HG02678 (cell line): ENCODE measurements at regions not wholly inside any gene's neighbourhood (a gene's known extent, or its start where the extent isn't known, plus 50 kb on each side); places are given as distances from the start of the nearest gene placed in this dataset.

Experiments used
- ATAC-seq: cut with Tn5 transposase; IDR thresholded peaks from one replicate; pipeline ENCODE4 v1.9.1; 2021; ENCODE audit warnings: mild to moderate bottlenecking, moderate library complexity; ENCODE audit not compliant: unreplicated experiment

DNA sequence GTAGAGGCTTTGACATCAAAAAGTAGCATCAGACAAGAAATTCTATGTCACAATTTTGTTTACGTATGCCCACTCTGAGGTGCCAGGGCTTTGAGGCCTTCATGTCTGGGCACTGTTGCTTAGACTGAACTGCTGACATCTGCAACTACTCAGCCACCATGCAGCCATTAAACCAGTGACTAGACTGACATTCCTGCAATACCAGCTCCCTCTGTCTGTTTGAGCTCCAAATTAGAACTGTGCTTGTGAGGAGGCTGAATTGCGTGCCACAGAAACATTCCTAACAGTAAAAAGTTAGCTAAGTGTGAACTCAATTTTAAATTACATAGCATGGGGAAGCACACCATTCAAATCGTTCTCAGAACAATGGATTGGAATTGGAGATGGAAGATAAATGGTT is 163.2 kb downstream of the INSIG2 start:
- no peak for ATAC-seq

DNA sequence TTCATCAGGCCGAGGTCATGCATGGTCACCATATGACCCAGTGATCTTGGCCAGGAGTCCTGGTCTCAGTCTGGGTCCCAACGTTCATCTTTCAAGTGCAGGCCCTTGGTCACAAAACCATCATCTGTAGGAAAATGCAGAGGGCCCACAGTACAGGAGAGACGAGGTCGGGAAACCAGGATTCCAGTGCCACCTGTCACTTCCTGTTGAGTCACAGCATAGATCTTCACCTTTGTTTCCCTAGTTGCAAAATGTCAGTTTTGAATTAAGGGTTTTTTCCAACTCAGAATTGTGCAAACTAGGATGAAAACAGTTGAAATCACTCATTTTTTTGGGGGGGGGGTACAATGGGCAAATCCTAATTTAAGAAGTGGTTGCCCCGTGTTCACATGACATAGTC is 162.2 kb downstream of the INSIG2 start:
- no peak for ATAC-seq

DNA sequence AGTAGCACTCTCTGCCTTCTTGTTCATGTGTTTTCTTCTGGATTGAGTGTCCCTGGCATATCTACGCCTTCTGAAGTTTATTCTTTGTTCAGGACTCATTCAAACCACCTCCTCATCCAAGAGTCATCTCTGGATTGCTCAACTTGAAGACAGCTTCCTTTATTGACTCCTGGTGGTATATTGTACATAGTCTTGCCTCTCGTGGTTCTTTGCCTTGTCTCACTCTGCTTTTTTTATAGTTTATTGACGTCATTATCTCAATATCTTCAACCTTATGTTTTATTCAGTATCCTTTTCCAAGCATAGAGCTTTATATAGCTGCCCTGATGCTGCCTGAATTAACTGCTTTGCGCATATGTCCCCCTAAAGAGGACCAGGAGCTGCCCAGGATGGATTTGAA is 161.7 kb downstream of the INSIG2 start:
- no peak for ATAC-seq

DNA sequence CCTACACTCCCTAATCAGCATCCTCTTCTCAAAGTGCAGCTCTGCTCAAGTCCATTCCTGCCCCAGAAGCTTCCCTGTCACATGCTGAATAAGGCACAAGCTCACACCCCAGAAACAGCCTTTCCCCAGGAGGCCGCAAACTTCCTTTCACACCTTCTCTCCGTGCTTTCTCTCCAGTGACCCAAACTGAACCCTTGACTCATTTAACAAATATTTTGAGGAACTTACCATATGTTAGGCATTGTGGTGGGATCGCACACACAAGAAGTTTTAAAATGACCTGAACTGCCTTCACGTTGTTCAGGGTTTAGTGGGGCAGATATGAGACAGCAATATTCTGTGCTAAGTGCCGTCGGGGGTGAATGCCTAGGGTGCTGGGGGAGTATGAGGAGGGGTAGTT is 161.3 kb downstream of the INSIG2 start:
- peak; percentile 72 for ATAC-seq

DNA sequence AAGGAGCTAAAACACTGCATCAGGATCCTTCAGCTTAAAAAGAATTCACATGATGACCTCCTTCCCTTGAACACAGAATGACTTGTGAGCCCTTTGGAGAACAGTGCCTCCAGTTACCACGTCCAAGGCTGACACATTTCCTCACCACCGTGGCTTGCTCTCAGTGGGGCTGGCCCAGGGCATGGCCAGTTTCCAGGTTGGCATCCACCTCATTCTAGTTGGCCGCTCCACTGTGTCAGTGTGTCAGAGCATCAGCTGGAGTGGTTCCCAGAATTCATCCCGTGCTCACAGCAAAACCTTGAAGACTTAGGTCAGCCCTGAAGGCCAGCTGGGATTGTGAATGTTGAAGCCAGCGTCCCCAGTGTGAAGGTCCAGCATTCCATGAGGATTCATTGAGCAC is 158.5 kb downstream of the INSIG2 start:
- no peak for ATAC-seq

DNA sequence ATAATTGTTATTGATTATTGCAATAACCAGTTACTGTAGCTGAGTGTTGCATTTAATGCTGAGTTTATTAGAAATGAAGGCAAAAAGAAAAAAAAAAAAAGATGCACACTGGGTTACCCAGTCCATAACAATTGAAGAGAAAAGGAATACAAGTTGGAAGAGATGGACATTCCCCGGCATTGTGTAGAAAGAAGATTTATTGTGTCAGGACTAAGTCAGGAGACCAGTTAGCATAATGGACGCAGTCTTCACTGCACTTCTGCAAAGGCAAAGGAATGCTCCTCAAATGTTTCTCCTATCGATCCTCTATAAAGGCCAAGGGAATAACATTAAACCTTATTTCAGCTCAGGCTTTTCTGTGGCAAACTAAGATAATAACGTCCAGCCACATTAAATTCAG is 157.8 kb downstream of the INSIG2 start:
- ATAC-seq: no peak

DNA sequence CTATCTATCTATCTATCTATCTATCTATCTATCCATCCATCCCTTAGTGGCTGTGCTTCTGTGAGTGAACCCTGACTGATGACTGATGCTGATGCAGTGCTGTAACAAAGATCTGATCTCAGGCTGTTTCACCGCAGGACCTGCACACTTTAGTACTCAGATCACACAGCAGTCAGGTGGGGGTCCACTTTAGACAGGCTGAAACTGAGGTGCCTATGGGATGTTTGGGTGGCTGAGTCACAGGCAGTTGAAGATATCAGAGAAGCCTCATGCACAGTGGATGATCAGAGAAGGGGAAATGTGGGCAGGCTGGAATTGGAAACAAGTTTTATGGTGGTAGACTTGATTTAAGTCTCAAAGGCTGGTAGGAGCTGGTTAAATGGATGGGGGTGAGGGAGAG is 156.4 kb downstream of the INSIG2 start:
- no peak for ATAC-seq

DNA sequence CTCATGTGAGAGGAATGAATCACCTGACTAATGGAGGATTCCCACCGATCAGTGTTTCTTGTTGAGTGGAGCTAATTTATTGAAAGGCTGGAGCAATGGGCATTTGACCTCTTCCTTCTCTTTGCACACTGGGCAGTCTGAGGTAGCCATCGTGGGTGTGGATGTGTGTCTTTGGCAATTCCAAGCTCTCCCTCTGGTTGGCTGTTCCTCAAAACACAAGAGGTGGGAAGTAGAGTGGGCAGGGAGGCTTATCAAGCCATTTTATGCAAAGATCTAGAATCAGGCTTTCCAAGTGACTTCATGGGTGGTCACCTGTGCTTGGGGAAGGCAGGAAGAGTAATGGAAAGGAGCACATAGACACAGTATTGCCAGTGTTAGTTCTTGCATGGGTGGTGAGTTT is 154.8 kb downstream of the INSIG2 start:
- no peak for ATAC-seq

DNA sequence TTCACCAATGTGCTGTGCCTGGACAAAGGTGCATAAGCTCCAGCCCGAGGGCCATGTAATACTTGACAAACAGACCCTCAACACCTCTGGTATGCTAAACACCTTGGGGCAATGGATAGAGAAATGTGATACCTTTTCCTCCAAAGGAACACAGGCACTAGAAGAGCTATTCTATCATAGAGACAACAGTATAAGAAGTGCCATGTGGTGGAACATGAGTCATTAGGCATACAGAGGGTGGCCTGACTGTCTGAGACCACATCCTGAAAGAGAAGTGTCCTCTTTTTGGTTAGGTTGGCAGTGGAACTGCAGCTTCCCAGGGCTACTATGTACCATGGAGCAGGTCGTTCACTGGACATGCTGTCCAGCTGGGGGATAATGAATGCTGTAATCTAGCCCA is 153.9 kb downstream of the INSIG2 start:
- ATAC-seq: no peak

DNA sequence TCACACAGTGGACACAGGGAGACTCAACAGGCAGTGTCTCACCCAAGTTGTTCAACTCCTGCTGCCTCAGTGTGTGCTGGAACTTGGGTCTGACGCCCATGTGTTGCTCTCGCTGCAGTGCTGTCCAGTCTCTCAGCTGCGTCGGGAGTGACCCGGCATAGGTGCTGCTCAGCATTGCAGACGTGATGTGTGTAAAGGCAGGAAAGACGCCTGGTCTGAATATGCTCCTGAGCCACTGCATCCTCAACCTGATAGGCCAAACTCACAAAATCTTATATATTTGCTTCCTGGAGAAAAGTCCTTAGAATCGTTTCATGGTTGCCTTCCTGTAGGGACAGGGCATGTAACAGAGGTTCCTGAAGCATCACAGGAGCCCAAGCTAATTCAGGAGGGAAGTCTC is 152.9 kb downstream of the INSIG2 start:
- no peak for ATAC-seq

DNA sequence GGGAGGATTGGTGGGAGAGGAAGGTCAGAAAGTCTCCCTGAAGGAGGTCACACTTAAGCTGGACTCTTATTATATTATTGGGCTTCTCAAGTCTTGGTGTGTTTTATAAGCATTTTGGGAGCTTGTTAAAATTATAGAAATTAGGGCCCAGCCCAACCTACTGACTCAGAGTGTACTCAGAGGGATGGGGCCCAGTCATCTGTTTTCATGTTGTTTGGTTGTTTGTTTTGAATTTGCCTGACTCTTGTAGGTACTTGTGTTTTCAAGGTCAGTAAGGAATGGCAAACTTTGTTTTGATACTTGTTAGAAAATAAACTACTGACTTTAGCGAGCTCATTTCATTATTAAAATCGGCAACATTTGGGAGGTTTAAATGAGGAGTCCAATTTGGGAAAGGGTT is 152.0 kb downstream of the INSIG2 start:
- ATAC-seq: no peak

DNA sequence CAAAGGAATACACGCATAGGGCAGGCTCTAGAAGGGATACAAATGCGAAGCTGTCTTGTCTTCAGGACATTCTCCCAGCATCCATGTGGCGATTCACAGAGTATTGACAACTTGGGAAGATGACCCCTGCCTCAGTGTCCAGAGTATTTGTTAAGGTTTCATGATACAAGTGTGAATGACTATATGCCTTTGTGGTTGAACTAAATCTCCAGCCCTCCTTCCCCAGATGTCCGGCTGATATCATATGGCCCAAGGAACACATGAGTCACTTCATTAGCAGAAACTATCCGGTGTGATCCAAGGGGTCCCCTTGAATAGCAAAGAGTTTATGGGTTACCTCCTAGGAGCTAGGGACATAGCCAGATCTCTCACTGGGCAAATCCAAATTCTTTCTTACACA is 151.0 kb downstream of the INSIG2 start:
- ATAC-seq: no peak

DNA sequence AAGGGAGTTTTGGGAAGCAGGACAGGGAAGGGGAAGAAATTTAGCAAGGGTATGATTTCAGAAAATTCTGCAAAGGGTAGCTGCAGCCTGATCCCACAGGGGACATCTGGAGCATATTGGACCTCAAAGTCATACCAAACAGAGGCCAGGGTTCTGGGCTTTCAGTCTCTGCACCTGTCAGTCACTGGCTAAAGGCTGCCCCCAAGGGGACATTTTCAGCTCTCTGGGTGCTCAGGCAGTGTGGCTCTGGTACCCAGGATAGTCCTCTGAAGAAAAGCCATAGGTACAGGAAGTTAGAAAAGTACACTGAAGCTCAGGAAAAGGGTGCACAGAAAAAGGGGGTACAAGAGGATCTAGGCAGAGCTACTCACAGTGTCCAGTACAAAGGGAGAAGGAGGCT is 149.2 kb downstream of the INSIG2 start:
- no peak for ATAC-seq

DNA sequence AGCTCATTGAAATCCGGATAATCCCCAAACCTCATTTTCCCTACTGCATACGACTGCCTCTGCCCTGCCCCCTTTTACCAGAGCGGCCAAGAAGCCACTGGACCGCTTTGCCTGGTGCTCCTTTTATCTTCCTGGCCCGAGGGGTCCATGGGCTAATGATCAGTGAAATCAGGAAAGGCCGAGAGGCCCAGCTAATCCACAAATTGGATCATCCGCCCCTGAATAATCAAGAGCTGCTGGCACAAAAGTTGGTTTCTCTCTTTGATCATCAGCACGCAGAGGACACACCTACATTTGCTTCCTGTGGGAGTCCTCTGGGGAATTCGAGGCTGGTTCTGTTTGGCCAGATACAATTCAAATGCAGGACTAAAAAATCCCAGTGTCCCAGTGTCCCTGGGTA is 144.5 kb downstream of the INSIG2 start:
- no peak for ATAC-seq

DNA sequence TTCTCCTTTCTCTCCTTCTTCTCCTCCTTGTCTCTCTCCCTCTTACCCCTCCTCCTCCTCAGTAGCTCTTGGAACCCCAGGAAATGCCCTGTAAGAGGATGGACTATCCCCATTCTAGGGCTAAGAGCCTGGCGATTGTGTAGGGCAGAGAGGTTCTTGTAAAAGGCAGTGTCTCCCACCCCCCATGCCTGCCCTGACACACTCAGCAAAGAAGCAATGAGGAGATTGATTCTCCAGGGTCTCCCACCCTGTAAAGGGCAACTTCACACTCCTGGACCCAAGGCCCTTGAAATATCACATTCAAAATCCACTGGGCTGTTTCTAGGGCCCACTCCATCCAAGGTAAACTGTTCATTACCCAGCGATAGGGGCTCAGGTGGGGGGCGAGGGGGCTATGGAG is 144.1 kb downstream of the INSIG2 start:
- ATAC-seq: no peak

DNA sequence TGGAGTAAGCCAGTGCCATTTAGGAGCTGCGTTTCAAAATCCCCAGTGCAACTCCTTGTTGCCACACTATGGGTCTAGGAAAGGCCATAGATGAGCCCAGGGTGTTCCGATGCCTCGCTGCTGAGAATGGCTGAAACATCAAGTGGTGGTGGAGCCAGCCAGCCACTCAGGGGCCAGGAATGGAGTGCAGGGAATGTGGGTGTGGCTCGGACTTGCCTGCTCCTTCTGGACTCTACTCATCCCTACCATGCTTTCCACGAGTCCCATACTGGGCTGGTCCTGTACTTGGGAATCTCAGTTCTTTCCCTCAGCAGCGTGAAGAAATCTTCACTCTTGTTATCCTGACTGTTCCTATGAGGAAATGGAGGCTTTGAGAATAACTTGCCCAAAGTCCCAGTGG is 143.5 kb downstream of the INSIG2 start:
- ATAC-seq: no peak

DNA sequence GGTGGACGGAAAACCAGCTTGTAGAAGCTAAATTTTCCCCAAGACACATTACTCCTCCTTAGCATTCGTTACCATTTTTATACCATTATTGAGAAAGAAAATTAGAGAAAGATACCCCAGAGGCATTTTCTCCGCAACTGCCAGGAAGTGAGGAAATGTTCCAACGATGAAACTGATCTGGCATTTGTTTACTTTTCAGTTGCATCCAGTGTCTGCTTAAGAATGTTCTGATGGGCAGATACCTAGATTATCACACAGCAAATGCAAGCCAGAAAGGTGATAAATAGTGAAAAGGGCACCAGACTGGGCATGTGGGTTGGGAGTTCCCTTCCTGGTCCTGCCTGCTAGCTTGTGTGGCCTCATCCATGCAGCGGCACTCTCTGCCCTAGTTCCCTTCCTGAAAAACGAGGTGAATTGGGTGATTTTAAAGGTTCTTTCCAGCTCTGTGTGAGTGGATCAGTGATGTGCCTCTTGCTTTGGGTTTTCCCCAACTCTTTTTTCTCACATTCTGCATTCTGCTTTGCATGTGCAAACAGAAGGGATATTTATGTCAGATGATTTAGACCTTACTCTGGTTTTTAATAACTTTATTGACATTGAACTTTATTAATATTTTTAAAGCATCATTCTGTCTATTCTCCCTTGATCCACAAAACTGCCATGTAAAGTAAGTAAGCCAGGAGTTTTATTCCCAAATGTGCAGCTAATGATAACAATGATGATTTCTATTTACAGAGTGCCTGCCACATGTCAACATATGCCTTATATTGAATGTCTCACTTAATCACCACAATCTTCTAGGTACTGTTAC is 139.6 kb downstream of the INSIG2 start:
- no peak for ATAC-seq

DNA sequence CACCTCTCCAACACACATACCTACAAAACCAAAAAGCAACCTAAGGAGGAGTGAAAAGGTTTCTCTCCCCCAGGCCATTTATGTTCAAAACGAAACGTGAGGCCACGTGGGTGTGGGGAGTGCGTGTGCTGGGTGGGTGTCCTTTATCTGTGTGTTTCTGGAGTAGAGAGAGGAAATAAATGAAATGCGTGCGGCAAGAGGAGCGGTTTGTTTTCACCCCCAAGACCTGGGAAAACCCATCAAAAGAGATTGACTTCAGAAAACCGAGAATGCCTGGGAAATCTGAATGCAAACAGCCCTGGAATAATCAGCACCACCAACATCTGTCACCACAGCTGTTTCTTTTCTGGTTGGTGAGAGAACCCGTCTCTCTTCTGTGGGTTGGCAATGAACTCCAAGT is 137.4 kb downstream of the INSIG2 start:
- ATAC-seq: no peak

DNA sequence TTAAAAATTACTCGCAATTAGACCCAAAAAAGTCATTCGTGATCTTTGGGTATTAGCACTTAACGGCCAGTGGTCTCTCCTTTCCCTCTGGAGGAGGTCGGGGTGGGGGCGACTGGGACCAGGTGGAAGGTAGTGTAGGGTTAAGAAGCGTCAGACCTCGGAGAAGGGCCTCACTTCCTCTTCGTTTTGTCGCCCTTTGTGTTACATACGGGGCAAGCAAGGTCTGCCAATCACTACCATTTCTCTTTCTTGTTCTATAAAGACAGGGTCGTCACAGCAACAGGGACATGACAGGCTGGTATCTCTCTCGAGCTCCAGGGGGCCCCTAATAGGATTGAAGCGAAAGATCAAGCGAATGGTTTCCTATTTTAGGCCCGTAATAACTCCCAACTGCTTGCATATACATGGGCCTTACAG is 136.6 kb downstream of the INSIG2 start:
- no peak for ATAC-seq

DNA sequence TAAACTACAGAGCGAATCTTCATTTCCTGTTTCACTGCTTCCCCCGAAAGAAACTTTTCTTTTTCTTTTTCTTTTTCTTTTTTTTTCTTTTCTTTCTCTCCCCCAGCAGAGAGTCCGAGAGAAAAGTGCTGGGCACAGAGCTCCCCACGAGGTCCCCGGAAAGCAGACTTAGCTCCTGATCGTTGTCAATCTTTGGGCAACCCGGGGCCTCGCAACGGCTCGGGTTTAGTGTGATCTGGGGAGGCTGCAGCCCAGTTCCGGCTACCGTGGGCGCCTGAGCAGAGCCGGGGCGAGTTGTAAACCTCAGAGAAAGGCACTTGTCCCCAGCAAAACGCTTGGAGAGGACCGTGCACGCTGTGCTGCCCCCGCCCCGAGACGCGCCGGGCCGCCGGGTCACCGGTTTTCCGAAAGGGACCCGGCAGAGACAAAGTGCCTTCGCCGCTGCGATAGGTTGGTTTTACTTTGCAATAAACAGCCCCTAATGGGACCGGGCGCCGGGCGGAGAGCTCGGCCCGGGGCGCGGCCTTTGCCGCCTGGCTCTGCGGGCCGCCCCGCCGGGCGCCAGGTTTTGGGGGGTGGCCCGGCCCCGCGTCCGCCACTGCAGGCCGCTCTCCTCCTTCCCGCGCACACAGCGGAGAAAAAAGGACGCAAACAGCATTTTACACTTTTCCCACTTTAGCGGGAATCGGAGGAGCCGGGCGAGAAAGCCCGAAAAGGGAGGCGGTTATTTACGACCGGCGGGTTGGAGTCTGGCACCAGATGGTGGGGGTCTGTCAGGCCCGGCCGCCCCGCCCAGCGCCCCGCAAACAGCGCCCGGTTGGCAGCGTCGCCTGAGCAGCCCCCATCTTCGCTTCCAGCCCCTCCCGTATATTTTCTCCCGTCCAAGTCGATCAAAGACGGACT is 136.0 kb downstream of the INSIG2 start:
- ATAC-seq: peak; percentile 69

DNA sequence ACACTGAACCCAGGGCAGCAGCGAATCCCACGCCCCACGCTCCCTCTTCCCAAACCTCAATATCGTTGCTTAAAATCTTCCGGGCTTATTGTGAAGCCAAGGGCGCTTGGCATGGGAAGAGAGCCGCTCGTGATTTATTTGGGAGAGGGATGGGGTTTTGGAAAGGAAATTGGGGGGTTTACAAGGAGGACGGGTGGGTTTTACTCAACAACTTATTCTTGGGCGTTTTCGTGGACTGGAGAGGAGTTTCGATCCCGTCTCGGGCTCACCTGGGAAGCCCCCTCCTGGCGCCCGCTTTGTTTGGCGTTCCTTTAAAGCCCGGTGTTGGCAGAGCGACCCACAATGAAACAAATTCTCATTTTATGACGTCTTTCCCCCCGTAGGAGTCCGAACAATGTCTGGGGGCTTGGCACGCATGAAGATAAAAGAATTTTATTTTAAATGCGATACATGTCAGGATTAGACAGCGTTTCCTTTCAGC is 135.3 kb downstream of the INSIG2 start:
- peak; percentile 11 for ATAC-seq
